ENCODE measurements at regions not wholly inside any gene's neighbourhood (a gene's known extent, or its start where the extent isn't known, plus 50 kb on each side); places are given as distances from the start of the nearest gene placed in this dataset.
A peak's percentile ranks its signal among the peaks of the same experiment; 100 is the strongest.

GRCh38 chr1:39107341-39108290, 81.5 kb downstream of the NDUFS5 start:
- TF ChIP-seq POLR2AphosphoS5 (IDR thresholded peaks at IDR 0.05; ENCODE audit: low read depth, low read length) (no peak), TAF1 (IDR thresholded peaks at IDR 0.05; ENCODE audit: low read depth, low read length) (no peak), PAX5 (IDR thresholded peaks at IDR 0.05; ENCODE audit: insufficient read depth, low read length, severe bottlenecking) (no peak), SPI1 (IDR thresholded peaks at IDR 0.05; ENCODE audit: low read depth, low read length) (no peak), POLR2A (IDR thresholded peaks at IDR 0.05; ENCODE audit: low read depth, low read length) (no peak), POU2F2 (IDR thresholded peaks at IDR 0.05; ENCODE audit: low read depth, low read length) (no peak)
- FAIRE-seq (no peak), DNase-seq (ENCODE audit: insufficient read length, low spot score) (no peak)

- FAIRE-seq: no peak
- DNase-seq (ENCODE audit: insufficient read length, low spot score): no peak
- TF ChIP-seq TAF1 (IDR thresholded peaks at IDR 0.05; ENCODE audit: low read depth, low read length): no peak
- TF ChIP-seq POLR2A (IDR thresholded peaks at IDR 0.05; ENCODE audit: low read depth, low read length): no peak
- no peak for TF ChIP-seq PAX5 (IDR thresholded peaks at IDR 0.05; ENCODE audit: insufficient read depth, low read length, severe bottlenecking)
- no peak for TF ChIP-seq SPI1 (IDR thresholded peaks at IDR 0.05; ENCODE audit: low read depth, low read length)
- no peak for TF ChIP-seq POU2F2 (IDR thresholded peaks at IDR 0.05; ENCODE audit: low read depth, low read length)
- no peak for TF ChIP-seq POLR2AphosphoS5 (IDR thresholded peaks at IDR 0.05; ENCODE audit: low read depth, low read length)
Observed at GRCh38 chr1:39109644-39110043, 83.5 kb downstream of the NDUFS5 start.

GRCh38 chr1:39110325-39110851, 84.2 kb downstream of the NDUFS5 start:
- no peak for TF ChIP-seq POLR2A (IDR thresholded peaks at IDR 0.05; ENCODE audit: low read depth, low read length)
- TF ChIP-seq POU2F2 (IDR thresholded peaks at IDR 0.05; ENCODE audit: low read depth, low read length): no peak
- TF ChIP-seq SPI1 (IDR thresholded peaks at IDR 0.05; ENCODE audit: low read depth, low read length): no peak
- no peak for TF ChIP-seq POLR2AphosphoS5 (IDR thresholded peaks at IDR 0.05; ENCODE audit: low read depth, low read length)
- TF ChIP-seq TAF1 (IDR thresholded peaks at IDR 0.05; ENCODE audit: low read depth, low read length): no peak
- no peak for TF ChIP-seq PAX5 (IDR thresholded peaks at IDR 0.05; ENCODE audit: insufficient read depth, low read length, severe bottlenecking)
- no peak for DNase-seq (ENCODE audit: insufficient read length, low spot score)
- peak; percentile 23 for FAIRE-seq

GRCh38 chr1:39110882-39111281, 84.7 kb downstream of the NDUFS5 start:
- FAIRE-seq (no peak), DNase-seq (ENCODE audit: insufficient read length, low spot score) (no peak)
- TF ChIP-seq SPI1 (IDR thresholded peaks at IDR 0.05; ENCODE audit: low read depth, low read length) (no peak), POLR2A (IDR thresholded peaks at IDR 0.05; ENCODE audit: low read depth, low read length) (no peak), POLR2AphosphoS5 (IDR thresholded peaks at IDR 0.05; ENCODE audit: low read depth, low read length) (no peak), PAX5 (IDR thresholded peaks at IDR 0.05; ENCODE audit: insufficient read depth, low read length, severe bottlenecking) (no peak), TAF1 (IDR thresholded peaks at IDR 0.05; ENCODE audit: low read depth, low read length) (no peak), POU2F2 (IDR thresholded peaks at IDR 0.05; ENCODE audit: low read depth, low read length) (no peak)

- FAIRE-seq: no peak
- TF ChIP-seq PAX5 (IDR thresholded peaks at IDR 0.05; ENCODE audit: insufficient read depth, low read length, severe bottlenecking) (no peak), TAF1 (IDR thresholded peaks at IDR 0.05; ENCODE audit: low read depth, low read length) (no peak), POLR2AphosphoS5 (IDR thresholded peaks at IDR 0.05; ENCODE audit: low read depth, low read length) (no peak), SPI1 (IDR thresholded peaks at IDR 0.05; ENCODE audit: low read depth, low read length) (no peak), POLR2A (IDR thresholded peaks at IDR 0.05; ENCODE audit: low read depth, low read length) (no peak), POU2F2 (IDR thresholded peaks at IDR 0.05; ENCODE audit: low read depth, low read length) (no peak)
- no peak for DNase-seq (ENCODE audit: insufficient read length, low spot score)
Observed at GRCh38 chr1:39113109-39113743, 87.1 kb downstream of the NDUFS5 start.

GRCh38 chr1:39115271-39116110, 89.0 kb upstream of the MACF1 start:
- FAIRE-seq (no peak), DNase-seq (ENCODE audit: insufficient read length, low spot score) (no peak)
- TF ChIP-seq SPI1 (IDR thresholded peaks at IDR 0.05; ENCODE audit: low read depth, low read length) (no peak), POLR2A (IDR thresholded peaks at IDR 0.05; ENCODE audit: low read depth, low read length) (no peak), TAF1 (IDR thresholded peaks at IDR 0.05; ENCODE audit: low read depth, low read length) (no peak), PAX5 (IDR thresholded peaks at IDR 0.05; ENCODE audit: insufficient read depth, low read length, severe bottlenecking) (no peak), POLR2AphosphoS5 (IDR thresholded peaks at IDR 0.05; ENCODE audit: low read depth, low read length) (no peak), POU2F2 (IDR thresholded peaks at IDR 0.05; ENCODE audit: low read depth, low read length) (no peak)

- FAIRE-seq (no peak), DNase-seq (ENCODE audit: insufficient read length, low spot score) (no peak)
- no peak for TF ChIP-seq POLR2A (IDR thresholded peaks at IDR 0.05; ENCODE audit: low read depth, low read length)
- no peak for TF ChIP-seq PAX5 (IDR thresholded peaks at IDR 0.05; ENCODE audit: insufficient read depth, low read length, severe bottlenecking)
- TF ChIP-seq POU2F2 (IDR thresholded peaks at IDR 0.05; ENCODE audit: low read depth, low read length): no peak
- no peak for TF ChIP-seq TAF1 (IDR thresholded peaks at IDR 0.05; ENCODE audit: low read depth, low read length)
- no peak for TF ChIP-seq POLR2AphosphoS5 (IDR thresholded peaks at IDR 0.05; ENCODE audit: low read depth, low read length)
- TF ChIP-seq SPI1 (IDR thresholded peaks at IDR 0.05; ENCODE audit: low read depth, low read length): no peak
Observed at GRCh38 chr1:39116116-39116607, 88.3 kb upstream of the MACF1 start.

Measured in GM12891 (cell line).